ENCODE measurements at regions not wholly inside any gene's neighbourhood (a gene's known extent, or its start where the extent isn't known, plus 50 kb on each side); places are given as distances from the start of the nearest gene placed in this dataset.
A peak's percentile ranks its signal among the peaks of the same experiment; 100 is the strongest.

GRCh38 chr14:53409969-53410368 is 256.8 kb upstream of the DDHD1 start:
- CTCF ChIA-PET = no interaction called here
- Histone ChIP-seq H3K27ac (no peak overlapping the region), H3K27me3 (ENCODE audit: insufficient read depth, low read depth) (no peaks in the 10 kb centered on the region), H3K9me3 (ENCODE audit: insufficient read depth, low read depth) (no peaks in the 10 kb centered on the region), H3F3A (ENCODE audit: insufficient read depth, low read depth) (no peaks in the 10 kb centered on the region), H4K20me1 (ENCODE audit: insufficient read depth) (no peaks in the 10 kb centered on the region), H3K4me1 (replicated peaks; ENCODE audit: insufficient read depth) (no peaks in the 10 kb centered on the region), H3K4me2 (no peak overlapping the region), H3K4me3 (no peak overlapping the region), H3K36me3 (ENCODE audit: low read depth) (no peaks in the 10 kb centered on the region), H3K9me2 (ENCODE audit: insufficient read depth) (no peaks in the 10 kb centered on the region), H2AFZ (no peak overlapping the region), H3K79me2 (ENCODE audit: low read depth) (no peaks in the 10 kb centered on the region)
- POLR2A ChIA-PET (ENCODE audit: unreplicated experiment) = no interaction called here
- intact Hi-C loops (cut with micrococcal nuclease; ENCODE audit: unreplicated experiment) = no loop called here
- BruUV-seq (replicated peaks) = no TSS peak
- no peak for TF ChIP-seq CTCF (conservative IDR thresholded peaks at IDR 0.05)
- no peak for TF ChIP-seq EZH2 (IDR thresholded peaks at IDR 0.05; ENCODE audit: low read depth)
- no peak for DNase-seq

- POLR2A ChIA-PET (ENCODE audit: unreplicated experiment) = no interaction called here
- H3K4me1 ChIP-seq (replicated peaks; ENCODE audit: insufficient read depth) = no peaks in the 10 kb centered on the region
- H3K4me2 ChIP-seq = no peak overlapping the region
- no peaks in the 10 kb centered on the region for H3K27me3 ChIP-seq (ENCODE audit: insufficient read depth, low read depth)
- no peaks in the 10 kb centered on the region for H3K9me2 ChIP-seq (ENCODE audit: insufficient read depth)
- no peak for TF ChIP-seq CTCF (conservative IDR thresholded peaks at IDR 0.05)
- intact Hi-C loops (cut with micrococcal nuclease; ENCODE audit: unreplicated experiment) = no loop called here
- no peaks in the 10 kb centered on the region for H3K36me3 ChIP-seq (ENCODE audit: low read depth)
- H3K9me3 ChIP-seq (ENCODE audit: insufficient read depth, low read depth) = no peaks in the 10 kb centered on the region
- no peaks in the 10 kb centered on the region for H3F3A ChIP-seq (ENCODE audit: insufficient read depth, low read depth)
- no peaks in the 10 kb centered on the region for H4K20me1 ChIP-seq (ENCODE audit: insufficient read depth)
- H3K4me3 ChIP-seq = no peak overlapping the region
- CTCF ChIA-PET = no interaction called here
- H3K27ac ChIP-seq = no peak overlapping the region
- no peak overlapping the region for H2AFZ ChIP-seq
- H3K79me2 ChIP-seq (ENCODE audit: low read depth) = no peaks in the 10 kb centered on the region
- no TSS peak for BruUV-seq (replicated peaks)
- DNase-seq = peak in 1 of 2 experiments; percentile 39
These were observed 256.2 kb upstream of the DDHD1 start for GRCh38 chr14:53409289-53409688.

GRCh38 chr14:53408175-53408879 is 255.2 kb upstream of the DDHD1 start:
- no peaks in the 10 kb centered on the region for H3F3A ChIP-seq (ENCODE audit: insufficient read depth, low read depth)
- TF ChIP-seq EZH2 (IDR thresholded peaks at IDR 0.05; ENCODE audit: low read depth) = no peak
- no peak for DNase-seq
- no peaks in the 10 kb centered on the region for H3K9me3 ChIP-seq (ENCODE audit: insufficient read depth, low read depth)
- BruUV-seq (replicated peaks) = no TSS peak
- no peak overlapping the region for H3K27ac ChIP-seq
- POLR2A ChIA-PET (ENCODE audit: unreplicated experiment) = no interaction called here
- H3K36me3 ChIP-seq (ENCODE audit: low read depth) = no peaks in the 10 kb centered on the region
- H3K9me2 ChIP-seq (ENCODE audit: insufficient read depth) = no peaks in the 10 kb centered on the region
- no peak overlapping the region for H3K4me3 ChIP-seq
- no peak overlapping the region for H3K4me2 ChIP-seq
- H4K20me1 ChIP-seq (ENCODE audit: insufficient read depth) = no peaks in the 10 kb centered on the region
- H2AFZ ChIP-seq = no peak overlapping the region
- no peaks in the 10 kb centered on the region for H3K79me2 ChIP-seq (ENCODE audit: low read depth)
- no peaks in the 10 kb centered on the region for H3K27me3 ChIP-seq (ENCODE audit: insufficient read depth, low read depth)
- no peaks in the 10 kb centered on the region for H3K4me1 ChIP-seq (replicated peaks; ENCODE audit: insufficient read depth)
- CTCF ChIA-PET = no interaction called here
- intact Hi-C loops (cut with micrococcal nuclease; ENCODE audit: unreplicated experiment) = no loop called here

GRCh38 chr14:53406519-53406918 is 253.4 kb upstream of the DDHD1 start:
- ChIA-PET POLR2A (ENCODE audit: unreplicated experiment) (no interaction called here), CTCF (no interaction called here)
- TF ChIP-seq CTCF (conservative IDR thresholded peaks at IDR 0.05) = no peak
- TF ChIP-seq EZH2 (IDR thresholded peaks at IDR 0.05; ENCODE audit: low read depth) = no peak
- DNase-seq = no peak
- no peaks in the 10 kb centered on the region for H3F3A ChIP-seq (ENCODE audit: insufficient read depth, low read depth)
- no peaks in the 10 kb centered on the region for H3K9me2 ChIP-seq (ENCODE audit: insufficient read depth)
- H3K27ac ChIP-seq = no peak overlapping the region
- BruUV-seq (replicated peaks) = no TSS peak
- H3K27me3 ChIP-seq (ENCODE audit: insufficient read depth, low read depth) = no peaks in the 10 kb centered on the region
- H3K9me3 ChIP-seq (ENCODE audit: insufficient read depth, low read depth) = no peaks in the 10 kb centered on the region
- no peak overlapping the region for H3K4me2 ChIP-seq
- no peaks in the 10 kb centered on the region for H4K20me1 ChIP-seq (ENCODE audit: insufficient read depth)
- H3K36me3 ChIP-seq (ENCODE audit: low read depth) = no peaks in the 10 kb centered on the region
- H3K79me2 ChIP-seq (ENCODE audit: low read depth) = no peaks in the 10 kb centered on the region
- no peaks in the 10 kb centered on the region for H3K4me1 ChIP-seq (replicated peaks; ENCODE audit: insufficient read depth)
- H3K4me3 ChIP-seq = no peak overlapping the region
- intact Hi-C loops (cut with micrococcal nuclease; ENCODE audit: unreplicated experiment) = no loop called here
- H2AFZ ChIP-seq = no peak overlapping the region
